B cell (primary cell): ENCODE measurements at regions not wholly inside any gene's neighbourhood (a gene's known extent, or its start where the extent isn't known, plus 50 kb on each side); places are given as distances from the start of the nearest gene placed in this dataset.

Source experiments
- CTCF ChIP-seq: fragments of 200-600 bp; IDR thresholded peaks from one replicate; pipeline ENCODE4 v1.8.0; 2022; ENCODE audit warnings: antibody characterized with exemption, mild to moderate bottlenecking
- EZH2 ChIP-seq: IDR thresholded peaks from 2 replicates; pipeline ENCODE4 v1.6.1; 2012; ENCODE audit warnings: borderline replicate concordance, low read depth, mild to moderate bottlenecking, moderate library complexity, low read length; ENCODE audit not compliant: insufficient read depth, poor library complexity, severe bottlenecking

DNA sequence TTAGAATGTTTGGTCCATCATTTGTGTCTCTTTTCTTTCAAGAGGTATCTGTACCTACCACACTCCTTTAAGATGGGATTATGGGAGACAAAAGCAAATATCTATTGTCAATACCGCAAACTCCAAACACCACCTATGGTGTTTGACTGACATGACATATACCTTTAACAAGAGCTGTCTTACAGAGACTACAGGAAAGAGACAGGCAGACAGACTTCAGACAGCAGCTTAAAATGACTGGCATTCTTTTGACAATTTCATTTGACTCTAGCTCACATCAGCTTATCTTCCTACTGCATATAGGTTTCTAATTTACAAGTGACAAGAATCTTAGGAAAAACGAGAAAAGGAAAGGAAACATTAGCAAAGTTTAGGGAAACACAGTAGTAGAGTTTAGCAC, 256.0 kb upstream of the TFAP2D start:
- TF ChIP-seq EZH2, result no peak
- TF ChIP-seq CTCF, result no peak
